ENCODE measurements at regions not wholly inside any gene's neighbourhood (a gene's known extent, or its start where the extent isn't known, plus 50 kb on each side); places are given as distances from the start of the nearest gene placed in this dataset.

DNA sequence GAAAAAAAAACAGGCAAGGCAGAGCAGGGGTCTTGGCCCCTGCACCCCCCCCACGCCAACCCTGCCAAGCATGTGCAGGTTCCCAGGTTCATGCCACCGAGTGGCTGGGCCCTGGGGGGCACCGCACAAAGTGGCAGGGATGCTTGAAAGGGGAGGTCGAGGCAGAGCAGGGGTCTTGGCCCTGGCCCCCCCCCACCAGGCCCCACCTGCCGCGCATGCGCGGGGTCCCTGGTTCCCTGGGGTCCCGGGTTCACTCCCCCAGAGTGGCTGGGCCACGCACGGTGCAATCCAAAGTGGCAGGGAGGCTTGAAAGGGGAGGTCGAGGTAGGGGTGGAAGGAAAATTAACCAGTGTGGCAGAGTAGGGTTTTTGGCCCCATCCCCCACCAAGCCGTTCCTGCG lies 312.2 kb downstream of the ALG10 start:
- TF ChIP-seq EZH2phosphoT487 (conservative IDR thresholded peaks at IDR 0.05; ENCODE audit: low read length): no peak
- no peak for TF ChIP-seq CTCF (IDR thresholded peaks at IDR 0.05; ENCODE audit: insufficient read depth, low read length, poor library complexity, severe bottlenecking)
